ENCODE measurements at regions not wholly inside any gene's neighbourhood (a gene's known extent, or its start where the extent isn't known, plus 50 kb on each side); places are given as distances from the start of the nearest gene placed in this dataset.
A peak's percentile ranks its signal among the peaks of the same experiment; 100 is the strongest.
"Not testable (repeated sequence)": the region's sequence is repeated elsewhere in the genome, so short reads cannot be mapped to it uniquely, and the experiment has no call there.

GRCh38 chr20:22844959-22845358 is 190.2 kb upstream of the SSTR4 start:
- no peak for TF ChIP-seq SUZ12 (IDR thresholded peaks at IDR 0.05; ENCODE audit: extremely low read depth, insufficient read depth, insufficient read length)
- TF ChIP-seq YY1 (IDR thresholded peaks at IDR 0.05; ENCODE audit: insufficient read depth, insufficient read length), result no peak
- no peak for TF ChIP-seq ZNF274 (IDR thresholded peaks at IDR 0.05; ENCODE audit: low read depth, low read length)
- no peak overlapping the region for H3K4me3 ChIP-seq (ENCODE audit: insufficient read length, low read depth)
- H3K9me3 ChIP-seq (ENCODE audit: insufficient read depth, low read length), result peaks cover 5% of the 10 kb centered on the region; the same call in 1 of the 2 replicates
- no peaks in the 10 kb centered on the region for H3K27me3 ChIP-seq (ENCODE audit: insufficient read depth, insufficient read length)
- H3K4me1 ChIP-seq (ENCODE audit: insufficient read depth, insufficient read length), result no peaks in the 10 kb centered on the region
- no peak for DNase-seq (ENCODE audit: low read depth, low spot score)
- no peaks in the 10 kb centered on the region for H3K36me3 ChIP-seq (ENCODE audit: insufficient read depth, insufficient read length, low read length)
- no peak overlapping the region for H3K9ac ChIP-seq (ENCODE audit: insufficient read length, low read depth)

GRCh38 chr20:22846863-22847262 is 188.2 kb upstream of the SSTR4 start:
- Histone ChIP-seq H3K9ac (ENCODE audit: insufficient read length, low read depth) (no peak overlapping the region), H3K27me3 (ENCODE audit: insufficient read depth, insufficient read length) (no peaks in the 10 kb centered on the region), H3K4me1 (ENCODE audit: insufficient read depth, insufficient read length) (no peaks in the 10 kb centered on the region), H3K36me3 (ENCODE audit: insufficient read depth, insufficient read length, low read length) (no peaks in the 10 kb centered on the region), H3K4me3 (ENCODE audit: insufficient read length, low read depth) (no peak overlapping the region), H3K9me3 (ENCODE audit: insufficient read depth, low read length) (peaks cover 5% of the 10 kb centered on the region; the same call in 1 of the 2 replicates)
- no peak for DNase-seq (ENCODE audit: low read depth, low spot score)
- no peak for TF ChIP-seq YY1 (IDR thresholded peaks at IDR 0.05; ENCODE audit: insufficient read depth, insufficient read length)
- no peak for TF ChIP-seq SUZ12 (IDR thresholded peaks at IDR 0.05; ENCODE audit: extremely low read depth, insufficient read depth, insufficient read length)
- no peak for TF ChIP-seq ZNF274 (IDR thresholded peaks at IDR 0.05; ENCODE audit: low read depth, low read length)

DNA sequence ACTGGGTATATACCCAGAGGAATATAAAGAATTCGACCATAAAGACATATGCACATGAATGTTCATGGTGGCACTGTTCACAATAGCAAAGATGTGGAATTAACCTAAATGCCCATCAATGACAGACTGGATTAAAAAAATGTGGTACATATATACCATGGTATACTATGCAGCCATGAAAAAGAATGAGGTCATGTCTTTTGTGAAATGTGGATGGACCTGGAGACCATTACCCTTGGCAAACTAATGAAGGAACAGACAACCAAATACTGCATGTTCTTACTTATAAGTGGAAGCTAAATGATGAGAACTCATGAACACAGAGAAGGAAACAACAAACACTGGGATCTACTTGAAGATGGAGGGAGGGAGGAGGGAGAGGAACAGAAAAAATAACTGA is 186.7 kb upstream of the SSTR4 start:
- Histone ChIP-seq H3K4me1 (ENCODE audit: insufficient read depth, insufficient read length) (no peaks in the 10 kb centered on the region), H3K4me3 (ENCODE audit: insufficient read length, low read depth) (no peak overlapping the region), H3K9ac (ENCODE audit: insufficient read length, low read depth) (no peak overlapping the region), H3K27me3 (ENCODE audit: insufficient read depth, insufficient read length) (no peaks in the 10 kb centered on the region), H3K9me3 (ENCODE audit: insufficient read depth, low read length) (peaks cover 5% of the 10 kb centered on the region; the same call in 1 of the 2 replicates), H3K36me3 (ENCODE audit: insufficient read depth, insufficient read length, low read length) (no peaks in the 10 kb centered on the region)
- no peak for DNase-seq (ENCODE audit: low read depth, low spot score)
- no peak for TF ChIP-seq YY1 (IDR thresholded peaks at IDR 0.05; ENCODE audit: insufficient read depth, insufficient read length)

DNA sequence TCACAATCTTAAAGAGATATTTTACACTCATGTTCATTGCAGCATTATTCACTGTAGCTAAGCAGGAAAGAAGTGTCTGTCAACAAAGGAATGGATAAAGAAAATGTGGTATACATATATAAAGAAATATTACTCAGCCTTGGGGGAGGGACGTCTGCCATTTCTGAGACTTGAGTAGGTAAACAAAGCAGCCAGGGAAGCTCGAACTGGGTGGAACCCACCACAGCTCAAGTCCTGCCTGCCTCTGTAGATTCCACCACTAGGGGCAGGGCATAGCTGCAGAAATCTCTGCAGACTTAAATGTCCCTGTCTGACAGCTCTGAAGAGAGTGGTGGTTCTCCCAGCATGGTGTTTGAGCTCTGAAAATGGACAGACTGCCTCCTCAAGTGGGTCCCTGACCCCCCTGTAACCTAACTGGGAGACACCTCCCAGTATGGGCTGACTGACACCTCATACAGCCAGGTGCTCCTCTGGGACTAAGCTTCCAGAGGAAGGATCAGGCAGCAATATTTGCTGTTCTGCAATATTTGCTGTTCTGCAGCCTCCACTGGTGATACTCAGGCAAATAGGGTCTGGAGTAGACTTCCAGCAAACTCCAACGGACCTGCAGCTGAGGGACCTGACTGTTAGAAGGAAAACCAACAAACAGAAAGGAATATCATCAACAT is 183.3 kb upstream of the SSTR4 start:
- DNase-seq (ENCODE audit: low read depth, low spot score), result peak; percentile 32
- not testable (repeated sequence) for H3K9me3 ChIP-seq (ENCODE audit: insufficient read depth, low read length); H3K36me3 ChIP-seq (ENCODE audit: insufficient read depth, insufficient read length, low read length); H3K9ac ChIP-seq (ENCODE audit: insufficient read length, low read depth); H3K4me3 ChIP-seq (ENCODE audit: insufficient read length, low read depth); H3K27me3 ChIP-seq (ENCODE audit: insufficient read depth, insufficient read length); H3K4me1 ChIP-seq (ENCODE audit: insufficient read depth, insufficient read length)

- no peak for TF ChIP-seq ZNF274 (IDR thresholded peaks at IDR 0.05; ENCODE audit: low read depth, low read length)
- TF ChIP-seq YY1 (IDR thresholded peaks at IDR 0.05; ENCODE audit: insufficient read depth, insufficient read length), result no peak
- TF ChIP-seq SUZ12 (IDR thresholded peaks at IDR 0.05; ENCODE audit: extremely low read depth, insufficient read depth, insufficient read length), result no peak
- Histone ChIP-seq H3K27me3 (ENCODE audit: insufficient read depth, insufficient read length) (no peaks in the 10 kb centered on the region), H3K9ac (ENCODE audit: insufficient read length, low read depth) (no peak overlapping the region), H3K36me3 (ENCODE audit: insufficient read depth, insufficient read length, low read length) (no peaks in the 10 kb centered on the region), H3K4me3 (ENCODE audit: insufficient read length, low read depth) (no peak overlapping the region), H3K9me3 (ENCODE audit: insufficient read depth, low read length) (no peaks in the 10 kb centered on the region), H3K4me1 (ENCODE audit: insufficient read depth, insufficient read length) (no peaks in the 10 kb centered on the region)
- DNase-seq (ENCODE audit: low read depth, low spot score), result no peak
Observed at GRCh38 chr20:22861231-22861980, 173.7 kb upstream of the SSTR4 start.

GRCh38 chr20:22861990-22862389 is 173.1 kb upstream of the SSTR4 start:
- no peaks in the 10 kb centered on the region for H3K27me3 ChIP-seq (ENCODE audit: insufficient read depth, insufficient read length)
- no peaks in the 10 kb centered on the region for H3K36me3 ChIP-seq (ENCODE audit: insufficient read depth, insufficient read length, low read length)
- no peak for DNase-seq (ENCODE audit: low read depth, low spot score)
- no peaks in the 10 kb centered on the region for H3K4me1 ChIP-seq (ENCODE audit: insufficient read depth, insufficient read length)
- H3K9ac ChIP-seq (ENCODE audit: insufficient read length, low read depth), result no peak overlapping the region
- no peak overlapping the region for H3K4me3 ChIP-seq (ENCODE audit: insufficient read length, low read depth)
- H3K9me3 ChIP-seq (ENCODE audit: insufficient read depth, low read length), result no peaks in the 10 kb centered on the region
- no peak for TF ChIP-seq YY1 (IDR thresholded peaks at IDR 0.05; ENCODE audit: insufficient read depth, insufficient read length)
- no peak for TF ChIP-seq SUZ12 (IDR thresholded peaks at IDR 0.05; ENCODE audit: extremely low read depth, insufficient read depth, insufficient read length)
- no peak for TF ChIP-seq ZNF274 (IDR thresholded peaks at IDR 0.05; ENCODE audit: low read depth, low read length)

- Histone ChIP-seq H3K9me3 (ENCODE audit: insufficient read depth, low read length) (no peaks in the 10 kb centered on the region), H3K36me3 (ENCODE audit: insufficient read depth, insufficient read length, low read length) (no peaks in the 10 kb centered on the region), H3K4me3 (ENCODE audit: insufficient read length, low read depth) (no peak overlapping the region), H3K4me1 (ENCODE audit: insufficient read depth, insufficient read length) (no peaks in the 10 kb centered on the region), H3K9ac (ENCODE audit: insufficient read length, low read depth) (no peak overlapping the region), H3K27me3 (ENCODE audit: insufficient read depth, insufficient read length) (no peaks in the 10 kb centered on the region)
- DNase-seq (ENCODE audit: low read depth, low spot score), result no peak
- TF ChIP-seq YY1 (IDR thresholded peaks at IDR 0.05; ENCODE audit: insufficient read depth, insufficient read length) (no peak), ZNF274 (IDR thresholded peaks at IDR 0.05; ENCODE audit: low read depth, low read length) (no peak), SUZ12 (IDR thresholded peaks at IDR 0.05; ENCODE audit: extremely low read depth, insufficient read depth, insufficient read length) (no peak)
Observed at GRCh38 chr20:22862671-22863230, 172.4 kb upstream of the SSTR4 start.
